GM19438 (cell line): ENCODE measurements at regions not wholly inside any gene's neighbourhood (a gene's known extent, or its start where the extent isn't known, plus 50 kb on each side); places are given as distances from the start of the nearest gene placed in this dataset.
"Not testable (repeated sequence)": the region's sequence is repeated elsewhere in the genome, so short reads cannot be mapped to it uniquely, and the experiment has no call there.

Source experiments
- ATAC-seq: cut with Tn5 transposase; IDR thresholded peaks from one replicate; pipeline ENCODE4 v1.9.1; 2021; ENCODE audit warnings: low read depth; ENCODE audit not compliant: unreplicated experiment

DNA sequence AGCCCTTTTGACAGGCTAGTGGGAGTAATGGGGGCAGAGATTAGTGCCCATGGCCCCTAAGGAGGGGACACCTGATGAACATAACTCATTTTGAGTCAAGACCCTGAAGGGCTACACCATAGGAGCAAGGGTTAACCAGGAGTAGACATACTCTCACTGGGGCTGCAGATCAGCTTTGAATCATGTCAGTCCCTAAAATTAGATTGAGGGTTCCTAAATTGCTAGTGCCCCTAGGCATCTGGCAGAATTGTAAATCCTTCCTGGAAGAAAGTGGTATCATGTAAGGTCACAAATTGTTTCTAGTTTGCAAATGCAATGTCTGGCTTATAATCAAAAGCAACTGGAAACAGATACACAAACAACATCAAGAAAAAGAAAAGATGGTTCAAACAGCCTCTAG, 52.1 kb upstream of the LRRC37A2 start:
- ATAC-seq, result not testable (repeated sequence)

DNA sequence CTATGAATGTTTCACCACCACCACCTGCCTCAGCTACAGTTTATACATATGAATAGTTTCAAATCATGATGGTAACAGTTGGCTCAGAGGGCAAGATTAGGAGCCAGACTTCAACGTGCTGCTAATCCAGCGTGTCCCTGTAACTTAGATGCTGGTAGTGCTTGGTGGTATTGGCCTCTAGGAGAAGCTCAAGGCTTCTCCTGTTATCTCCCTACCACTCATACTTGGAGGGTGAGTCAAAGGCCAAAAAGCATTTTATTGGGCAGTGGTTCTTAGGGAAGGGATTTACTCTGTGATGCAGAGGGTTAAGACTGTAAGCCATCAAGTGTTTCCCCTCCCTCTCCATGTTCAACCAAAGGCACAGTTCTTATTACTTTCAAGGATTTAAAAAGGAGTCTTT, 57.2 kb upstream of the LRRC37A2 start:
- ATAC-seq, result not testable (repeated sequence)

- not testable (repeated sequence) for ATAC-seq
These were observed 57.7 kb upstream of the LRRC37A2 start for GRCh38 chr17:46454572-46454971.

DNA sequence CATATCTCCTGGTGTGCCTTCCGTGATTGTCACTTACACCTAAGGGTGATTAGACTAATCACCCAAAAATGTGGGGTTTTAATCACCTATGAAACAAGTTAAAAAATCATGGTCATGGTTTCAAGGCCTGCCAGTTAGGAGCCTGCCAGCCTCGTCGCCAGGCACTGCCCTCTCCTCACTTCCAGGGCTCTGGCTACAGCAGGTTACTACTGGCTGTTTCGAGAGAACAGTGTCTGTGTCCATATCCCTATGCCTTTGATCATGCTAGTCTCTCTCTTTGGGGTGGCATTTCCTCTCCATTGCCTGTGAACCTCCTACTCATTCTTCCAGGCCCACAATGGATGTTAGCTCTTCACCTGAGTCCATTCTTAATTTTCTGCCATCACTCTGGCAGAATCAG, 59.2 kb upstream of the LRRC37A2 start:
- not testable (repeated sequence) for ATAC-seq

GRCh38 chr17:46445849-46446248, 66.4 kb upstream of the LRRC37A2 start:
- ATAC-seq, result not testable (repeated sequence)

- not testable (repeated sequence) for ATAC-seq
These were observed 66.9 kb upstream of the LRRC37A2 start for GRCh38 chr17:46445411-46445810.

GRCh38 chr17:46442153-46442552, 70.1 kb upstream of the LRRC37A2 start:
- not testable (repeated sequence) for ATAC-seq

DNA sequence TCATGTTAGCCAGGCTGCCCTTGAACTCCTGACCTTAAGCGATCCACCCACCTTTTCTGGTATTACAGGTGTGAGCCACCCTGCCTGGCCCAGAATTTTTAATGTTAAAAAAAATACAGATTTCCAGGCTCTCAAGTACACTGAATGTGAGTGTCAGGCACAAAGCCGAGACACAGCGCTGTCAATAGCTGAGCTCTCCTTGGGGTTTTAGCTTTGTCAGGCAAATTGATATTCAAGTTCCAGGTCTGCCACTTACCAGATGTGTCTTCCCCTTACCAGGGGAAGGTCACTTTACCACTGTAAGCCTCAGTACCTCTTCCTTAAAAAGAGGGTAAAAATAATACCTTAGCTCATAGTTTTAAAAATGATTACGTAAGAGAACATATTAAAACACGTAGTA, 71.6 kb upstream of the LRRC37A2 start:
- not testable (repeated sequence) for ATAC-seq

DNA sequence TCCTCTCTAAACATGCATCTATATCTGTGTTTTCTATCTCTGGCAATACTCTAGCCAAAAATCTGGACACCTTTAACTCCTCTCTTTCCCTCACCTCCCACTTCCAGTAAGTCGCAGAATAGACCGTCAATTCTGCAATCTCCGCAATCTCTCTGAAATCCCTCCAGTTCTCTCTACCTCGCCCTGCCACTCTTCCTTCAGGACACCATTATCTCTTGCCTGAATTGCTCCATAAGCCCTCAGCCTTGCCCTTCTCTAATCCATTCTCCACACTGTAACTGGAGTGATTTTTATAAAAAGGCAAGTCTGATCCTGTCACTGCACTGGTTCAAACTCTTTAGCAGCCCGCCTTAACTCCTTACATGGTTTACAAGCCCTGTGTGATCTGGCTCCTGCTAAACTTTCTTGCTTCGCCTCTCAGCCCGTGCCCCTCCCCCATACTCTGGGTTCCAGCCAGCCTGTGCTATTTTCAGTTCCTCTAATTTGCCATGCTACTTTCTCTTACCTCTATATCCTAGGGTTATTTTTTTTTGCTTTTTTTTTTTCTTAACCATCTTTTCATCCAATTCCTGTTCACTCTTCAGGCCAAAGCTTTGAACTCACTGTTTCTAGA, 73.0 kb upstream of the ARL17B start:
- peak; percentile 72 for ATAC-seq

DNA sequence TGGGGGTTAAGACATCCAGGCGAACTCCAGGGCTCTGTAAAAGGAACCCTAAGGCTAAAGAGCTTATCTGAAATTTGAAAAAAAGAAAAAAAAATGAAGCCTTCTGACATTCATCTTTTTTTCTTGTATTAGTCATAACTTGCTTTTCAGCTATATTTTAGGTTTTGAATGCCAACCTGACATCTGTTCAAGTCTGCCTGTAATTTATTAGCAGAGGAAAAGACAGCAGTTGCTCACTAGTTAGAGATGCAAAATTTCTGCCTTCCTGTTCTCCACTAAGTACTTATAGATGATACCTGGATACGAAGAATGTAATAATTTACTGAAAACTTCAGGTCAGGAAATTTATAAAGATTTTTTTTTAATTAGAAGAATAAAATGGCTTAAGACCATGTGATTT, 68.7 kb upstream of the ARL17B start:
- not testable (repeated sequence) for ATAC-seq

DNA sequence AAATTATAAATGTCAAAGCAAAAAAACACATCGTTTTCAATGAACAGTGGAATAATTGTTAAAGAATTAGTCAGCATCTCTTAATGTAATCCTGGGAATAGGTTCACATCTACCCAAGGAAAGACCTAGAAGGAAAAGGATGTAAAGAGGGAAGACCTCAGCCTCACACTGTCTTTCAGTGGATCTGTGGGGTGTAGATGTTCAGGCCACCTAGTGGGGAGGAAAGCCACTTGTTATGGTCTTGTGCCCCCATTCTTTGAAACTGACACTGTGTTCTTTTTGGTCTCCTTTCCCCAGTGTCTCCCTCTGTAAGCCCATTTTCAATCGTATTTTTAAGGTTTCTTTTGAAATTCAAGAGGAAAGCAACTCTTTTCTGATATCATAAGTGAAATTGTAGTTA, 68.1 kb upstream of the ARL17B start:
- not testable (repeated sequence) for ATAC-seq

- not testable (repeated sequence) for ATAC-seq
These were observed 62.8 kb upstream of the ARL17B start for GRCh38 chr17:46424187-46424884.

- ATAC-seq, result not testable (repeated sequence)
These were observed 56.3 kb upstream of the ARL17B start for GRCh38 chr17:46417907-46418306.

- ATAC-seq, result not testable (repeated sequence)
These were observed 55.7 kb upstream of the ARL17B start for GRCh38 chr17:46417261-46417660.

GRCh38 chr17:46414559-46414958, 53.0 kb upstream of the ARL17B start:
- not testable (repeated sequence) for ATAC-seq

DNA sequence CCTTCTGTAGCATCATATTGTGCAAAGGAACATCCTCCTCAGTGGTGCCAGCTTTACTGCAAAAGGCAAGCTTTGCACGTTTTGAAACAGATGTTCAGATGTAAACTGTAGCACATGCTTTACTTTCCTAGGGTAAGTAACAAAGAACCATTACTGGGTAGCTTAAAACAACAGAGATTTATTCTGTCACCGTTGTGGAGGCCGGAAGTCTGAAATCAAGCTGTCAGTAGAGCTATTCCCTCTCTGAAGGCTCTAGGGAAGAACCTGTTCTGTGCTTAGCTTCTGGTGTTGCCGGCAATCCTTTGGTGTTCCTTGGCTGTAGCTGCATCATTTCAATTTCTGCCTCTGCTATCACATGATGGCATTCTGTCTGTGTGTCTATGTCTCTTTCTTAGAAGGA, 50.6 kb upstream of the ARL17B start:
- ATAC-seq, result not testable (repeated sequence)

- not testable (repeated sequence) for ATAC-seq
These were observed 49.7 kb upstream of the ARL17B start for GRCh38 chr17:46411172-46411852.
